ENCODE measurements at regions not wholly inside any gene's neighbourhood (a gene's known extent, or its start where the extent isn't known, plus 50 kb on each side); places are given as distances from the start of the nearest gene placed in this dataset.
"Not testable (repeated sequence)": the region's sequence is repeated elsewhere in the genome, so short reads cannot be mapped to it uniquely, and the experiment has no call there.

GRCh38 chr14:89549381-89550125 lies 132.5 kb upstream of the FOXN3 start:
- DNase-seq = no peak
- Mint-ChIP-seq H3K9me3 (no peaks in the 10 kb centered on the region), H3K4me1 (ENCODE audit: low read depth) (peaks cover 53% of the 10 kb centered on the region), H3K4me3 (no peak overlapping the region), H3K36me3 (ENCODE audit: low read depth) (peaks cover 33% of the 10 kb centered on the region), H3K27me3 (no peaks in the 10 kb centered on the region), H3K27ac (no peak overlapping the region)

GRCh38 chr14:89547047-89547446 lies 130.0 kb upstream of the FOXN3 start:
- not testable (repeated sequence) for H3K9me3 Mint-ChIP-seq, DNase-seq, H3K4me3 Mint-ChIP-seq, H3K27ac Mint-ChIP-seq, H3K27me3 Mint-ChIP-seq
- peaks cover 24% of the 10 kb centered on the region for H3K36me3 Mint-ChIP-seq (ENCODE audit: low read depth)
- H3K4me1 Mint-ChIP-seq (ENCODE audit: low read depth) = peaks cover 53% of the 10 kb centered on the region

- H3K9me3 Mint-ChIP-seq = no peaks in the 10 kb centered on the region
- H3K4me1 Mint-ChIP-seq (ENCODE audit: low read depth) = peaks cover 50% of the 10 kb centered on the region
- H3K36me3 Mint-ChIP-seq (ENCODE audit: low read depth) = peaks cover 12% of the 10 kb centered on the region
- H3K27ac Mint-ChIP-seq = peak overlapping the region; percentile 45
- H3K4me3 Mint-ChIP-seq = no peak overlapping the region
- H3K27me3 Mint-ChIP-seq = no peaks in the 10 kb centered on the region
- DNase-seq = no peak
Observed at GRCh38 chr14:89544636-89545301, 127.7 kb upstream of the FOXN3 start.

GRCh38 chr14:89543425-89543790 lies 126.4 kb upstream of the FOXN3 start:
- no peaks in the 10 kb centered on the region for H3K27me3 Mint-ChIP-seq
- H3K9me3 Mint-ChIP-seq = no peaks in the 10 kb centered on the region
- H3K4me1 Mint-ChIP-seq (ENCODE audit: low read depth) = peaks cover 54% of the 10 kb centered on the region
- no peak for DNase-seq
- H3K27ac Mint-ChIP-seq = no peak overlapping the region
- peaks cover 13% of the 10 kb centered on the region for H3K36me3 Mint-ChIP-seq (ENCODE audit: low read depth)
- H3K4me3 Mint-ChIP-seq = no peak overlapping the region

- H3K4me1 Mint-ChIP-seq (ENCODE audit: low read depth) = peaks cover 57% of the 10 kb centered on the region
- H3K36me3 Mint-ChIP-seq (ENCODE audit: low read depth) = peaks cover 13% of the 10 kb centered on the region
- no peak for DNase-seq
- no peak overlapping the region for H3K4me3 Mint-ChIP-seq
- H3K27ac Mint-ChIP-seq = no peak overlapping the region
- H3K27me3 Mint-ChIP-seq = no peaks in the 10 kb centered on the region
- no peaks in the 10 kb centered on the region for H3K9me3 Mint-ChIP-seq
Observed at GRCh38 chr14:89542786-89543424, 125.9 kb upstream of the FOXN3 start.

- no peaks in the 10 kb centered on the region for H3K9me3 Mint-ChIP-seq
- H3K27ac Mint-ChIP-seq = peak overlapping the region; percentile 32
- no peaks in the 10 kb centered on the region for H3K27me3 Mint-ChIP-seq
- H3K4me1 Mint-ChIP-seq (ENCODE audit: low read depth) = peaks cover 66% of the 10 kb centered on the region
- no peak overlapping the region for H3K4me3 Mint-ChIP-seq
- DNase-seq = no peak
- H3K36me3 Mint-ChIP-seq (ENCODE audit: low read depth) = peaks cover 18% of the 10 kb centered on the region
Observed at GRCh38 chr14:89540830-89541470, 123.9 kb upstream of the FOXN3 start.

- H3K27me3 Mint-ChIP-seq = no peaks in the 10 kb centered on the region
- H3K9me3 Mint-ChIP-seq = no peaks in the 10 kb centered on the region
- no peak for DNase-seq
- H3K4me3 Mint-ChIP-seq = no peak overlapping the region
- H3K4me1 Mint-ChIP-seq (ENCODE audit: low read depth) = peaks cover 65% of the 10 kb centered on the region
- peak overlapping the region; percentile 32 for H3K27ac Mint-ChIP-seq
- H3K36me3 Mint-ChIP-seq (ENCODE audit: low read depth) = peaks cover 18% of the 10 kb centered on the region
Observed at GRCh38 chr14:89540009-89540829, 123.2 kb upstream of the FOXN3 start.

- H3K9me3 Mint-ChIP-seq = no peaks in the 10 kb centered on the region
Observed at GRCh38 chr14:89537911-89538310, 120.9 kb upstream of the FOXN3 start.

GRCh38 chr14:89534902-89535685 lies 118.1 kb upstream of the FOXN3 start:
- Mint-ChIP-seq H3K4me1 (ENCODE audit: low read depth) (peaks cover 43% of the 10 kb centered on the region), H3K4me3 (no peak overlapping the region), H3K27me3 (no peaks in the 10 kb centered on the region), H3K36me3 (ENCODE audit: low read depth) (peaks cover 34% of the 10 kb centered on the region), H3K9me3 (peaks cover 3% of the 10 kb centered on the region), H3K27ac (no peak overlapping the region)
- no peak for DNase-seq

More at GRCh38 chr14:89537911-89538310, 120.9 kb upstream of the FOXN3 start:
- H3K27me3 Mint-ChIP-seq = no peaks in the 10 kb centered on the region
- H3K27ac Mint-ChIP-seq = no peak overlapping the region
- peaks cover 58% of the 10 kb centered on the region for H3K4me1 Mint-ChIP-seq (ENCODE audit: low read depth)
- peaks cover 27% of the 10 kb centered on the region for H3K36me3 Mint-ChIP-seq (ENCODE audit: low read depth)
- DNase-seq = no peak
- H3K4me3 Mint-ChIP-seq = no peak overlapping the region

- H3K4me1 Mint-ChIP-seq (ENCODE audit: low read depth) = peaks cover 34% of the 10 kb centered on the region
- no peak overlapping the region for H3K4me3 Mint-ChIP-seq
- H3K36me3 Mint-ChIP-seq (ENCODE audit: low read depth) = peaks cover 34% of the 10 kb centered on the region
- no peaks in the 10 kb centered on the region for H3K27me3 Mint-ChIP-seq
- H3K27ac Mint-ChIP-seq = no peak overlapping the region
- peaks cover 4% of the 10 kb centered on the region for H3K9me3 Mint-ChIP-seq
- DNase-seq = no peak
Observed at GRCh38 chr14:89533766-89534165, 116.7 kb upstream of the FOXN3 start.

GRCh38 chr14:89533136-89533535 lies 116.1 kb upstream of the FOXN3 start:
- H3K9me3 Mint-ChIP-seq = peaks cover 4% of the 10 kb centered on the region
- peaks cover 37% of the 10 kb centered on the region for H3K36me3 Mint-ChIP-seq (ENCODE audit: low read depth)
- H3K4me3 Mint-ChIP-seq = no peak overlapping the region
- peaks cover 34% of the 10 kb centered on the region for H3K4me1 Mint-ChIP-seq (ENCODE audit: low read depth)
- peak overlapping the region; percentile 24 for H3K27ac Mint-ChIP-seq
- DNase-seq = no peak
- H3K27me3 Mint-ChIP-seq = no peaks in the 10 kb centered on the region

- H3K36me3 Mint-ChIP-seq (ENCODE audit: low read depth) = peaks cover 34% of the 10 kb centered on the region
- no peak for DNase-seq
- peaks cover 4% of the 10 kb centered on the region for H3K9me3 Mint-ChIP-seq
- H3K27me3 Mint-ChIP-seq = no peaks in the 10 kb centered on the region
- H3K4me3 Mint-ChIP-seq = no peak overlapping the region
- no peak overlapping the region for H3K27ac Mint-ChIP-seq
- peaks cover 24% of the 10 kb centered on the region for H3K4me1 Mint-ChIP-seq (ENCODE audit: low read depth)
Observed at GRCh38 chr14:89531661-89532335, 114.8 kb upstream of the FOXN3 start.
